PC-3 (cell line): ENCODE measurements at regions not wholly inside any gene's neighbourhood (a gene's known extent, or its start where the extent isn't known, plus 50 kb on each side); places are given as distances from the start of the nearest gene placed in this dataset.

ENCODE experiments used
- CTCF ChIP-seq: fragments of 300-600 bp; sonication (generic); conservative IDR thresholded peaks from 2 replicates; pipeline ENCODE4 v1.5.1; 2017; ENCODE audit warnings: antibody characterized with exemption, low read depth, mild to moderate bottlenecking, low read length
- EZH2phosphoT487 ChIP-seq: fragments of 300-600 bp; sonication (generic); IDR thresholded peaks from 2 replicates; pipeline ENCODE4 v1.6.1; 2018; ENCODE audit warnings: mild to moderate bottlenecking, antibody characterized with exemption, low read length, borderline replicate concordance

DNA sequence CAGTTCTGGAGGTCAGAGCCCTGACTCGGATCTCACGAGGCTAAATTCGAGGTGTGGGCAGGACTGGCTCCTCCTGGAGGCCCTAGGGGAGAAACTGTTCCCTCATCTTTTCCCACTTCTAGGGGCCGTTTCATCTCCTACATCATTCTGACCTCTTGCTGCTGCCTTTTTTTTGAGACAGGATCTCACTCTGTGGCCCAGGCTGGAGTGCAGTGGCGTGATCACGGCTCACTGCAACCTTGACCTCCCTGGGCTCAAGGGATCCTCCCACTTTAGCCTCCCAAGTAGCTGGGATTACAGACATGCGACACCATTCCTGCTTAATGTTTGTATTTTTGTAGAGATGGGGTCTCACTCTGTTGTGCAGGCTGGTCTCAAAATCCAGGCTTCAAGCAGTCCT is 244.1 kb upstream of the GSE1 start:
- TF ChIP-seq CTCF (no peak), EZH2phosphoT487 (no peak)
